OCI-LY7 (cell line): ENCODE measurements at regions not wholly inside any gene's neighbourhood (a gene's known extent, or its start where the extent isn't known, plus 50 kb on each side); places are given as distances from the start of the nearest gene placed in this dataset.

Experiments used
- CTCF ChIP-seq: fragments of 200-600 bp; sonication (generic); conservative IDR thresholded peaks from 2 replicates; pipeline ENCODE4 v1.5.1; 2014; ENCODE audit warnings: mild to moderate bottlenecking, antibody characterized with exemption, low read length, moderate library complexity, mixed read lengths
- EZH2phosphoT487 ChIP-seq: fragments of 200-600 bp; sonication (generic); IDR thresholded peaks from 2 replicates; pipeline ENCODE4 v1.6.1; 2018; ENCODE audit warnings: low read depth, borderline replicate concordance, mild to moderate bottlenecking, mixed run types, antibody characterized with exemption, low read length, moderate library complexity, mixed read lengths

- no peak for TF ChIP-seq CTCF
- TF ChIP-seq EZH2phosphoT487 = no peak
These were observed 293.9 kb upstream of the RIOK2 start for GRCh38 chr5:97476852-97477534.
